Smooth muscle cell (in vitro differentiated cells): ENCODE measurements at regions not wholly inside any gene's neighbourhood (a gene's known extent, or its start where the extent isn't known, plus 50 kb on each side); places are given as distances from the start of the nearest gene placed in this dataset.

ENCODE experiments used
- DNase-seq: peaks from one replicate; lab custom pipeline; 2025; ENCODE audit not compliant: unreplicated experiment; lab: John Stamatoyannopoulos, UW
- H2AFZ ChIP-seq: fragments of 200-600 bp; sonication (generic); 2 replicates; pipeline ENCODE4 v1.6.0; 2016; ENCODE audit warnings: antibody characterized with exemption, low read depth, mild to moderate bottlenecking
- H3F3A ChIP-seq: fragments of 200-600 bp; sonication (generic); 2 replicates; pipeline ENCODE4 v1.6.0; 2017; ENCODE audit warnings: antibody characterized with exemption, low read depth
- H3K27ac ChIP-seq: fragments of 200-600 bp; sonication (generic); 2 replicates; pipeline ENCODE4 v1.5.1; 2016; ENCODE audit warnings: low read depth, mild to moderate bottlenecking
- H3K27me3 ChIP-seq: fragments of 200-600 bp; sonication (generic); 2 replicates; pipeline ENCODE4 v1.6.1; 2016; ENCODE audit warnings: low read depth, mild to moderate bottlenecking
- H3K36me3 ChIP-seq: fragments of 200-600 bp; sonication (generic); 2 replicates; pipeline ENCODE4 v1.5.1; 2016; ENCODE audit warnings: low read depth
- H3K4me1 ChIP-seq: fragments of 200-600 bp; sonication (generic); 2 replicates; pipeline ENCODE4 v1.5.1; 2016; ENCODE audit warnings: low read depth
- H3K4me2 ChIP-seq: fragments of 200-600 bp; sonication (generic); 2 replicates; pipeline ENCODE4 v1.6.0; 2016; ENCODE audit warnings: mild to moderate bottlenecking
- H3K4me3 ChIP-seq: fragments of 200-600 bp; sonication (generic); 2 replicates; pipeline ENCODE4 v1.5.1; 2016; ENCODE audit warnings: mild to moderate bottlenecking
- H3K79me2 ChIP-seq: fragments of 200-600 bp; sonication (generic); 2 replicates; pipeline ENCODE4 v1.6.0; 2016; ENCODE audit warnings: low read depth, mild to moderate bottlenecking
- H3K9ac ChIP-seq: fragments of 200-600 bp; sonication (generic); 2 replicates; pipeline ENCODE4 v1.6.0; 2016; ENCODE audit warnings: low read depth
- H3K9me3 ChIP-seq: fragments of 200-600 bp; sonication (generic); replicated peaks from 2 replicates; pipeline ENCODE4 v1.5.1; 2016; ENCODE audit warnings: low read depth
- H4K20me1 ChIP-seq: fragments of 200-600 bp; sonication (generic); 2 replicates; pipeline ENCODE4 v1.6.0; 2016; ENCODE audit warnings: low read depth
- WGBS: methylation state at CpG from one replicate; pipeline ENCODE4 v1.1.7; 2016; ENCODE audit warnings: low lambda C conversion rate; 5-methylcytosine and 5-hydroxymethylcytosine counted together
- TF ChIP-seq, protein P1 (sequence below): fragments of 200-600 bp; sonication (generic); IDR thresholded peaks from 2 replicates; pipeline ENCODE4 v1.5.1; 2017; ENCODE audit warnings: borderline replicate concordance, mild to moderate bottlenecking, antibody characterized with exemption; ENCODE audit not compliant: insufficient read depth, poor library complexity, severe bottlenecking

DNA sequence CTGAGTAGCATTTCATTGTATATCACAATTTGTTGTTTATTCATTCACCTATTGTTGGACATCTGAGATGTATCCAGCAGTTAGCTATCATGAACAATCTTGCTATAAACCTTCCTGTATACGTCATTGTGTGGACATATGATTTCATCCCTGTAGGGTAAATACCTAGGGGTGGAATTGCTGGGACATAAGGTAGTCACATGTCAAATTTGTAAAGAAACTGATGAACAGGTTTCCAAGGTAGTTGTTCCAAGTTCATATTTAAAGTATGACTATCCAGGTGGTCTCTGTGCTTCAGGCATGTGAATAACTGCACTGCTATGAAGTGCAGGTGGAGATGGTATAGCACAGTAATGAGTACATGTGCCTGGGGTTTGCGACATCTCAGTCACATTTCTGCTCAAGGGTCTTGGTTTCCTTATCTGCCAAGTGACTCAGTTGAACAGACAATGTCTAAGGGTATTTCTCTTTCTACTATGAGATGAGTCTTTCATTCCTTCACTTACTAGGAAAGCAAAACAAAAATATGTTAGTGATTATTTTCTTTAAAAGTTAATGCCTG is 229.0 kb upstream of the HES1 start:
- no peaks in the 10 kb centered on the region for H3K27me3 ChIP-seq
- no peaks in the 10 kb centered on the region for H3K36me3 ChIP-seq
- H3F3A ChIP-seq, result peaks cover 3% of the 10 kb centered on the region
- TF ChIP-seq, protein P1, sequence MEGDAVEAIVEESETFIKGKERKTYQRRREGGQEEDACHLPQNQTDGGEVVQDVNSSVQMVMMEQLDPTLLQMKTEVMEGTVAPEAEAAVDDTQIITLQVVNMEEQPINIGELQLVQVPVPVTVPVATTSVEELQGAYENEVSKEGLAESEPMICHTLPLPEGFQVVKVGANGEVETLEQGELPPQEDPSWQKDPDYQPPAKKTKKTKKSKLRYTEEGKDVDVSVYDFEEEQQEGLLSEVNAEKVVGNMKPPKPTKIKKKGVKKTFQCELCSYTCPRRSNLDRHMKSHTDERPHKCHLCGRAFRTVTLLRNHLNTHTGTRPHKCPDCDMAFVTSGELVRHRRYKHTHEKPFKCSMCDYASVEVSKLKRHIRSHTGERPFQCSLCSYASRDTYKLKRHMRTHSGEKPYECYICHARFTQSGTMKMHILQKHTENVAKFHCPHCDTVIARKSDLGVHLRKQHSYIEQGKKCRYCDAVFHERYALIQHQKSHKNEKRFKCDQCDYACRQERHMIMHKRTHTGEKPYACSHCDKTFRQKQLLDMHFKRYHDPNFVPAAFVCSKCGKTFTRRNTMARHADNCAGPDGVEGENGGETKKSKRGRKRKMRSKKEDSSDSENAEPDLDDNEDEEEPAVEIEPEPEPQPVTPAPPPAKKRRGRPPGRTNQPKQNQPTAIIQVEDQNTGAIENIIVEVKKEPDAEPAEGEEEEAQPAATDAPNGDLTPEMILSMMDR, result no peak
- no peaks in the 10 kb centered on the region for H3K79me2 ChIP-seq
- no peak for DNase-seq
- H2AFZ ChIP-seq, result no peak overlapping the region
- no peaks in the 10 kb centered on the region for H4K20me1 ChIP-seq
- 75% methylated on average over 2 of the region's 2 CpGs for WGBS
- no peak overlapping the region for H3K4me3 ChIP-seq
- no peaks in the 10 kb centered on the region for H3K9me3 ChIP-seq
- H3K4me1 ChIP-seq, result peaks cover 28% of the 10 kb centered on the region
- H3K4me2 ChIP-seq, result no peak overlapping the region
- no peak overlapping the region for H3K27ac ChIP-seq
- H3K9ac ChIP-seq, result no peak overlapping the region

DNA sequence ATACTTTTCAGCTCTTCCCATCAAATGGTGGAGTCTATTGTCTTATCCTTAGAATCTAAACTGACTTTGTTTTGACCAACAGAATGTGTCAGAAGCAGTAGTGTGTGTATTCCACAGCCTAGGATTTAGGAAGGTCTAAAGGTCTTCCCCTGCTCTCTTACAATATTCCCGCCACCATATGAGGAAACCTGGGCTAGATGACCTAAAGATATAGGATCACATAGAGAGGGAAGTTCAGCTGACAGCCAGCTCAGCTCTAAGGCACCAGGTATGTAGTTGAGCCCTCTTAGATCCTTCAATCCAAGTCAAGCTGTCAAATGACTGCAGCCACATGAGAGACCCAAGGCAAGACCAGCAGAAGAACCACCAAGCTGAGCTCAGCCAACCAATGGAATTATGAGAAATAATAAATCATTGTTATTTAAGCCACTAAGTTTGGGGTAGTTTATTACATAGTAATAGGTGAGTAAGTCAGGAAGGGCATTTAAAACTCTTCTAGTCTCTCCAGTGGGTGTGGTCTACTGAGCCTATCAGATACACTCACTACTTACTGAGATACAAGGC is 227.7 kb upstream of the HES1 start:
- TF ChIP-seq, protein P1, result no peak
- peaks cover 3% of the 10 kb centered on the region for H3F3A ChIP-seq
- H3K27me3 ChIP-seq, result no peaks in the 10 kb centered on the region
- no peak overlapping the region for H3K9ac ChIP-seq
- H3K4me3 ChIP-seq, result no peak overlapping the region
- no peaks in the 10 kb centered on the region for H3K9me3 ChIP-seq
- DNase-seq, result no peak
- H3K27ac ChIP-seq, result no peak overlapping the region
- H3K79me2 ChIP-seq, result no peaks in the 10 kb centered on the region
- no peak overlapping the region for H2AFZ ChIP-seq
- H3K4me2 ChIP-seq, result no peak overlapping the region
- WGBS, result 100% methylated on average over 1 of the region's 1 CpG
- H3K36me3 ChIP-seq, result no peaks in the 10 kb centered on the region
- H4K20me1 ChIP-seq, result no peaks in the 10 kb centered on the region
- H3K4me1 ChIP-seq, result peaks cover 17% of the 10 kb centered on the region

DNA sequence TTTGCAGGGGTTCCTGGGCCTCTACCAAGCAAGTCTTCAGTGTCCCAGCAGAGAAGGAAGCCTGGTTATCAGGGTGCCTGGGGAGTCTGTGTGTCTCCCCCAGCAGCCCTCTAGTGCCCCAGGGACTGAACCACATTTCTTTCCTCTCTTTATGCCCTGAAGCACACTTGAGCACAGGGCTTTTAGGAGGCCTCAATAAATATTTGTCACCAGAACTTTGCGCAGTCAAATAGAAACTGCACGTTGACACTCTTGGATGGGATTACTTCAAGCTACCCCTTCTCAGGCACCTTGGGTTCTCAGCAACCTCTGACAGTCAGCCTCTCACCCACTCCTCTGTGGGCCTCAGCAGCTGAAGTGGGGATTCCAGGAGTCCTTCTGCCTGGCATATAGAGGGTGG is 226.6 kb upstream of the HES1 start:
- no peaks in the 10 kb centered on the region for H3K36me3 ChIP-seq
- no peak overlapping the region for H2AFZ ChIP-seq
- H3K9me3 ChIP-seq, result no peaks in the 10 kb centered on the region
- no peak overlapping the region for H3K4me3 ChIP-seq
- H3K4me1 ChIP-seq, result peaks cover 10% of the 10 kb centered on the region
- H3K79me2 ChIP-seq, result no peaks in the 10 kb centered on the region
- H3K4me2 ChIP-seq, result no peak overlapping the region
- no peak for DNase-seq
- no peaks in the 10 kb centered on the region for H4K20me1 ChIP-seq
- TF ChIP-seq, protein P1, result no peak
- 92% methylated on average over 2 of the region's 2 CpGs for WGBS
- no peak overlapping the region for H3K27ac ChIP-seq
- H3K9ac ChIP-seq, result no peak overlapping the region
- peaks cover 3% of the 10 kb centered on the region for H3F3A ChIP-seq
- no peaks in the 10 kb centered on the region for H3K27me3 ChIP-seq

DNA sequence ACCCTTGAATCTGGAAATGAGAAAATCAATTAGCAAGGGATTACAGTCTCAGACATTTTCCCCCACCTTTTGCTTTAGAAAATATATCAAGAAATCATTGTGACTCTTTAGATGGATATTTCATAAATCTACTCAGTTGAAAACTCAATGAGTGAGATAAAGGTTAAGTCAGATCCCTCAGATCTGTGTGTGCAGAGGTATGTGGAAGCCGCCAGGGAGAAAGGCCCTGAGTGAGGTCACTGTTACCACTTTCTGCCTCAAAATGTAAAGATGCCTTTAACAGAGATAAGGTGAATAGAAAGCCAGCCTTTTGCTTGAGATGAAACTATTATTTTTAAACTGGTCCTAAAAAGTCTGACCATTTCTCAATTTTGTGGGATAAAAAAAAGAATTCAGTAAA is 225.6 kb upstream of the HES1 start:
- Histone ChIP-seq H3K27me3 (no peaks in the 10 kb centered on the region), H3K9me3 (no peaks in the 10 kb centered on the region), H3F3A (peaks cover 3% of the 10 kb centered on the region), H3K27ac (no peak overlapping the region), H4K20me1 (no peaks in the 10 kb centered on the region), H3K4me1 (peaks cover 10% of the 10 kb centered on the region), H3K36me3 (no peaks in the 10 kb centered on the region), H3K4me3 (no peak overlapping the region), H3K4me2 (no peak overlapping the region), H3K9ac (no peak overlapping the region), H2AFZ (no peak overlapping the region), H3K79me2 (no peaks in the 10 kb centered on the region)
- TF ChIP-seq, protein P1, result no peak
- WGBS, result 63% methylated on average over 1 of the region's 1 CpG
- DNase-seq, result no peak
